Adrenal gland (tissue), 9 donors: ENCODE measurements at regions not wholly inside any gene's neighbourhood (a gene's known extent, or its start where the extent isn't known, plus 50 kb on each side); places are given as distances from the start of the nearest gene placed in this dataset.

Experiments used
- DNase-seq, 7 donors: peaks; one replicate each; pipeline ENCODE4 v3.0.0-alpha.2; 2019 to 2020
- H3K27ac ChIP-seq, 5 donors: fragments of 200-600 bp; sonication (generic) in 4 of 5; 1 replicate in 3 of 5; 2 replicates in 2 of 5; pipeline versions ENCODE4 v1.5.1 to v1.8.0; 2016 to 2020; ENCODE audit warnings: mild to moderate bottlenecking in 1 of 5
- H3K27me3 ChIP-seq: fragments of 200-600 bp; 2 replicates; pipeline ENCODE4 v1.8.0; 2021
- H3K36me3 ChIP-seq, 2 donors: fragments of 200-600 bp; replicated peaks in 1 of 2; 1 replicate in 1 of 2; 2 replicates in 1 of 2; pipeline versions ENCODE4 v1.5.1 to v1.8.0; 2018 to 2022
- H3K4me1 ChIP-seq, 2 donors: fragments of 200-600 bp; replicated peaks in 1 of 2; 1 replicate in 1 of 2; 2 replicates in 1 of 2; pipeline versions ENCODE4 v1.5.1 to v1.8.0; 2018 to 2021
- H3K4me3 ChIP-seq, 4 donors: fragments of 200-600 bp; sonication (generic) in 3 of 4; one replicate each; pipeline ENCODE4 v1.5.1; 2016 to 2018
- H3K9me3 ChIP-seq, 3 donors: fragments of 200-600 bp; sonication (generic) in 1 of 3; replicated peaks in 1 of 3; 1 replicate in 2 of 3; 2 replicates in 1 of 3; pipeline versions ENCODE4 v1.5.1 to v1.8.0; 2016 to 2021
- CTCF ChIP-seq, 6 experiments: fragments of 450-650 bp in 4 of 6; fragments of 200-600 bp in 2 of 6; sonication (generic) in 1 of 6; IDR thresholded peaks; 1 replicate in 5 of 6; 2 replicates in 1 of 6; pipeline versions ENCODE4 v1.5.1 to v1.8.0; 2016 to 2021; ENCODE audit warnings: antibody characterized with exemption in 6 of 6, mild to moderate bottlenecking in 2 of 6, moderate library complexity in 1 of 6
- POLR2A ChIP-seq, 2 donors: fragments of 450-650 bp; IDR thresholded peaks; one replicate each; pipeline ENCODE4 v1.6.1; 2017; ENCODE audit warnings: antibody characterized with exemption in 2 of 2, mild to moderate bottlenecking in 2 of 2, moderate library complexity in 1 of 2
- WGBS, 4 donors: extraction: QIAGEN DNeasy Blood & Tissue Kit in 2 of 4; methylation state at CpG; one replicate each; pipeline versions ENCODE4 v1.1.5 to v1.1.7; 2013 to 2017; 5-methylcytosine and 5-hydroxymethylcytosine counted together
- intact Hi-C, 2 donors: fragments of 100-400 bp; cut with DNase I; formaldehyde crosslinking; loops; one replicate each; pipeline versions ENCODE4 v1.14.1 to v1.15.0; 2022 to 2023
- donor health status: healthy with polysubstance abuse.
- donor health status: Bipolar disorder and iron deficiency.
- donor health status: DM: yes; HTN: yes; CAD: no.
- donor health status: DM: no; HTN: no; CAD: no.
- donor health status: DM: no; HTN: no; CAD: no.

DNA sequence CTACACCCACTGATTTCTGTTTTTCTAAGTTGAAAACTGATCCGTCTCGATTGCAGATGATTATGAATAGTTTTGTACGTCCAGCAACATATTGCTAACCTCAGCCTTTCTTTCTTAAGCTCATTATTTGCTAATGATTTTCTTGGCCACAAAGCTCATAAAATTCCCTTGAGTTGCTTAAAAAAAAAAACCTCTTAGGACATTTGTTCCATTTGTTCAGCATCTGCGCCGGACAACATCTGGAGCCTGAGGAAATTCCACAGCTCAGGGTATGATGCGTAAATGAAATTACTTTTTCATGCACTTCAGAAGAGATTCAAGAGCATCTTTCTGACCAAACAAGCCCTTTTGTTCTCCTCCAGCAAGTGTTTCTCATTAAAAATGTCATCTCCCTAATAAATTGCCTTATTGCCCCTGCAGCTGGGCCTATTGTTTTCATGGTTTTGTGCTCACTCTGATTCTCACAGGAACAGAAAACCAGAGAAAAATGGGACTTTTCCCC is 249.1 kb upstream of the MCTP2 start:
- TF ChIP-seq POLR2A (IDR thresholded peaks at IDR 0.05) (no peak), CTCF (IDR thresholded peaks at IDR 0.05) (no peak)
- intact Hi-C loops: loop anchor here in 1 of 2 donors (10.0 kb wide), 1 partner anchor 133 kb away; no protein-coding TSS in a partner anchor
- Histone ChIP-seq H3K27me3 (no peaks in the 10 kb centered on the region), H3K27ac (peak overlapping the region in 2 of 5 donors; percentile 3 to 70), H3K36me3 (no peaks in the 10 kb centered on the region), H3K9me3 (no peaks in the 10 kb centered on the region), H3K4me1 (no peaks in the 10 kb centered on the region), H3K4me3 (no peak overlapping the region)
- peak in 1 of 7 donors; percentile 27 for DNase-seq
- 64 to 77% (median 73%) methylated on average over 6 of the region's 6 CpGs for WGBS, 4 donors

DNA sequence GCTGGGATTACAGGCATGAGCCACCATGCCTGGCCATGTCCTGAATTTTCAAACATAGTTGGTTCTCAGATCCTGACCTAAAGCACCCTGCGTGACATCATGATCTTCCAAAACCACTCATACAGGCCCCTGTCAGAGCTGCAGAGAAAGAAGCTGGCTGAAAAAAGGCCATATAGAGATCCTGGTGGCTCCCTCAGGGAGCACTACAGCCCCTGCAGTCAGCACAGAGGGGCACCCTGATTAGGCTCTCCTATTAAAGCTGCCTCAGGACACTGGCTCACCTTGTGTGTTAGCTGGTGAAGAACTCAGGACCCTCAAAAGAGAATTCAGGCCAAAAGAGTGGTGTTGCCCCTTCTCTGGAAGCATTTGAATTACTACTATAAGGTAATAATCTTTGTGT is 249.7 kb upstream of the MCTP2 start:
- H3K9me3 ChIP-seq: no peaks in the 10 kb centered on the region
- intact Hi-C loops: loop anchor here in 1 of 2 donors (10.0 kb wide), 1 partner anchor 133 kb away; no protein-coding TSS in a partner anchor
- H3K27me3 ChIP-seq: no peaks in the 10 kb centered on the region
- H3K4me3 ChIP-seq: no peak overlapping the region
- TF ChIP-seq CTCF (IDR thresholded peaks at IDR 0.05) (no peak), POLR2A (IDR thresholded peaks at IDR 0.05) (no peak)
- no peaks in the 10 kb centered on the region for H3K36me3 ChIP-seq
- 88 to 96% (median 94%) methylated on average over 1 of the region's 1 CpG; no CpG with 5 or more reads in 1 of the 4 donors for WGBS, 4 donors
- no peak for DNase-seq
- peak overlapping the region in 1 of 5 donors; percentile 58 for H3K27ac ChIP-seq
- H3K4me1 ChIP-seq: no peaks in the 10 kb centered on the region

- 35 to 48% (median 41%) methylated on average over 2 of the region's 2 CpGs for WGBS, 4 donors
- intact Hi-C loops: loop anchor here in 1 of 2 donors (10.0 kb wide), 1 partner anchor 134 kb away; no protein-coding TSS in a partner anchor
These were observed 251.0 kb upstream of the MCTP2 start for GRCh38 chr15:93980261-93980911.

More at GRCh38 chr15:93980261-93980911, 251.0 kb upstream of the MCTP2 start:
- Histone ChIP-seq H3K27me3 (no peaks in the 10 kb centered on the region), H3K9me3 (no peaks in the 10 kb centered on the region), H3K4me3 (no peak overlapping the region), H3K36me3 (no peaks in the 10 kb centered on the region), H3K4me1 (no peaks in the 10 kb centered on the region), H3K27ac (peak overlapping the region in 1 of 5 donors; percentile 29)
- TF ChIP-seq CTCF (IDR thresholded peaks at IDR 0.05): no peak
- TF ChIP-seq POLR2A (IDR thresholded peaks at IDR 0.05): no peak
- no peak for DNase-seq
